Gastroesophageal sphincter (tissue), 3 donors: ENCODE measurements at regions not wholly inside any gene's neighbourhood (a gene's known extent, or its start where the extent isn't known, plus 50 kb on each side); places are given as distances from the start of the nearest gene placed in this dataset.

Source experiments
- CTCF ChIP-seq, 4 experiments: fragments of 200-600 bp in 2 of 4; fragments of 450-650 bp in 2 of 4; sonication (generic) in 1 of 4; IDR thresholded peaks; one replicate each; pipeline ENCODE4 v1.5.1; 2017 to 2019; ENCODE audit warnings: antibody characterized with exemption in 4 of 4, mild to moderate bottlenecking in 2 of 4, moderate library complexity in 2 of 4
- POLR2A ChIP-seq, 2 donors: fragments of 450-650 bp; IDR thresholded peaks; one replicate each; pipeline ENCODE4 v1.6.1; 2017; ENCODE audit warnings: antibody characterized with exemption in 2 of 2, mild to moderate bottlenecking in 2 of 2, moderate library complexity in 1 of 2
- POLR2AphosphoS5 ChIP-seq: sonication (generic); formaldehyde crosslinking; IDR thresholded peaks from one replicate; pipeline ENCODE4 v1.6.1; 2017; ENCODE audit warnings: antibody characterized with exemption

GRCh38 chr13:107977071-107977574, 238.2 kb downstream of the LIG4 start:
- TF ChIP-seq CTCF (IDR thresholded peaks at IDR 0.05) (no peak), POLR2A (IDR thresholded peaks at IDR 0.05) (no peak), POLR2AphosphoS5 (no peak)
